ENCODE measurements at regions not wholly inside any gene's neighbourhood (a gene's known extent, or its start where the extent isn't known, plus 50 kb on each side); places are given as distances from the start of the nearest gene placed in this dataset.

DNA sequence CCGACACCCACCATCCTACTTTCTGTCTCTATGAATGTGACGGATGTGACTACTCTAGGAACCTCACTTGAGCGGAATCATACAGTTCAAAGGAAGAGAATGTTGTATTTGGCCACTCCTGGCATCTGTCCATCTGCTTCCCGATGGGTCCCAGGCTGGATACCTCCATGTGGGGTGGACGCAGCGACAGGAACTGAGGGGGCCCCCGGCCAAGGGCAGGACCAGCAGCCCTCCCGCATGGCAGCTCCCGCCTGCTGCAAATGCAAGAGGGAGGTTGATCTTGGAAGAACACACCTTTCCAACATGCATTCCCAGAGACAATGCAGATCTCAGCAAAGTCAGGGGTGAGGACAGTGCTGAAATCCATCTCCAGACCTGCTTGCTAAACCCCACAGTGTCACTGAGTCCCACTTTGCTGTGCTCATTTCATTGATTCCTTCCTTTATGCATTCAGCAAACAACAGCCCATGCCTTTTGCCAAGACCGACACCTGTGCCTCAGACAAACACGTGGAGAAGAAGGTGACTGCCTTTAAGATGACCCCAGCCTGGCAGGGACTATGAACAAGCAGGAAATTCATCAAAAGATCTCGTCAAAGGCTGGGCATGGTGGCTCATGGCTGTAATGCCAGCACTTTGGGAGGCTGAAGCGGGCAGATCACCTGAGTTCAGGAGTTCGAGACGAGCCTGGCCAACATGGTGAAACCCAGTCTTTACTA lies 246.2 kb downstream of the CTTN start:
- Histone ChIP-seq H3K27me3 (ENCODE audit: control insufficient read depth, insufficient read depth, low read length) (no peaks in the 10 kb centered on the region), H3K4me1 (ENCODE audit: control insufficient read depth, insufficient read depth, low read length) (no peaks in the 10 kb centered on the region), H3K9me3 (ENCODE audit: control insufficient read depth, low read depth, low read length) (no peaks in the 10 kb centered on the region), H3K36me3 (ENCODE audit: control insufficient read depth, insufficient read depth, low read length) (no peaks in the 10 kb centered on the region), H3K27ac (ENCODE audit: low read length) (no peak overlapping the region), H3K4me3 (ENCODE audit: low read length) (no peak overlapping the region)
- DNase-seq = no peak
- WGBS (ENCODE audit: insufficient coverage, low lambda C conversion rate) = 83% methylated on average over 1 of the region's 15 CpGs

DNA sequence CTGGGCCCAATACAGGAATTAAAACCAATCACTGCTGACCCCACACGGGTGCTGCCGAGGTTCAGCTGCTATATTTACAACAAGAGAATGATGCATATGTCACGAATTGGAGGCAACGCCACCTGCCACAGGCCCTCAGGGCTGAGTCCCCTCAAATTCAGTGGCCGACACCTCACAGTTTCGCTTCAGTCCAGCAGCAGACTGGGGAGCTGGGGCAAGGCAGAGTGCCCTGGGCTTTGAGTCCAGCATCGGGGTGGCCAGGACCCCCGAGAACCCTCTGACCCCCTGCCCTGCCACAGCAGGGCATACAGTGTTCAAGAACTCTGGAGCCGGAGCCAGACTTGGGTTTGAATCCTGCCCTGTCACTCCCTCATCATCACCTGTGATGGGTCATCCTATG lies 247.2 kb downstream of the CTTN start:
- no peaks in the 10 kb centered on the region for H3K4me1 ChIP-seq (ENCODE audit: control insufficient read depth, insufficient read depth, low read length)
- H3K27me3 ChIP-seq (ENCODE audit: control insufficient read depth, insufficient read depth, low read length) = no peaks in the 10 kb centered on the region

DNA sequence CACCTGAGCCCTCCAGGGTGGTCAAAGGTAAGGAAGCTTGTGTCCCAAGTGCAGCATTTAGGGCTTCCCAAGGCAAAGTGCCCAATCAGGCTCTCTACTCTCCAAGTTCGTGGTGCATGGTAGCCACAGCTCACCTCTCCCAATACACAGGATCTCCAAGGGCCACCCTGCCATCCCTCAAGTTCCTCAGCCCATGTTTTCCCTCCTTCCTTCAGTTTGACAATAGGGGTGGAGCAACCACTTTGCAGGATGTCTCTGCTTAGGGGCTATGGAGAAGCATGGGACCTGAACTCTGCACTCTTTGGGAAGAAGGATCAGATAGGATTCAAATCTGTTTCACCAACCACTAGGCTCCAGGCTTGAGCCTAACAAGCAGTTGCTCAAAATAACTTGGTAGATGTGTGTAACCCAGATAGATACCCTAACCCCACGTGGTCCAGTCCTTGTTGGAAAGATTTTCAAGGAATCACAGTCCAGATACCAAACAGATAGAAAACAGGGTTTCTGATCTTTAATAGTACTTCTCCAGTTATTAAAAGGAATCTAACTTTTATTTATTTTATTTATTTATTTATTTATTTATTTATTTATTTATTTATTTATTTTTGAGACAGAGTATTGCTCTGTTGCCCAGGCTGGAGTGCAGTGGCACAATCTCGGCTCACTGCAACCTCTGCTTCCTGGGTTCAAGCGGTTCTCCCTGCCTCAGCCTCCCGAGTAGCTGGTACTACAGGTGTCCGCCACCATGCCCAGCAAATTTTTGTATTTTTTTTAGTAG lies 248.1 kb downstream of the CTTN start:
- no peaks in the 10 kb centered on the region for H3K27me3 ChIP-seq (ENCODE audit: control insufficient read depth, insufficient read depth, low read length)
- H3K9me3 ChIP-seq (ENCODE audit: control insufficient read depth, low read depth, low read length) = no peaks in the 10 kb centered on the region
- DNase-seq = no peak
- no peak overlapping the region for H3K27ac ChIP-seq (ENCODE audit: low read length)
- H3K4me1 ChIP-seq (ENCODE audit: control insufficient read depth, insufficient read depth, low read length) = no peaks in the 10 kb centered on the region
- H3K4me3 ChIP-seq (ENCODE audit: low read length) = no peak overlapping the region
- 80% methylated on average over 2 of the region's 6 CpGs for WGBS (ENCODE audit: insufficient coverage, low lambda C conversion rate)
- no peaks in the 10 kb centered on the region for H3K36me3 ChIP-seq (ENCODE audit: control insufficient read depth, insufficient read depth, low read length)

More for the DNA sequence above, 247.2 kb downstream of the CTTN start:
- Histone ChIP-seq H3K27ac (ENCODE audit: low read length) (no peak overlapping the region), H3K36me3 (ENCODE audit: control insufficient read depth, insufficient read depth, low read length) (no peaks in the 10 kb centered on the region), H3K4me3 (ENCODE audit: low read length) (no peak overlapping the region), H3K9me3 (ENCODE audit: control insufficient read depth, low read depth, low read length) (no peaks in the 10 kb centered on the region)
- no peak for DNase-seq
- no CpG with 5 or more reads among the region's 9 CpGs for WGBS (ENCODE audit: insufficient coverage, low lambda C conversion rate)

DNA sequence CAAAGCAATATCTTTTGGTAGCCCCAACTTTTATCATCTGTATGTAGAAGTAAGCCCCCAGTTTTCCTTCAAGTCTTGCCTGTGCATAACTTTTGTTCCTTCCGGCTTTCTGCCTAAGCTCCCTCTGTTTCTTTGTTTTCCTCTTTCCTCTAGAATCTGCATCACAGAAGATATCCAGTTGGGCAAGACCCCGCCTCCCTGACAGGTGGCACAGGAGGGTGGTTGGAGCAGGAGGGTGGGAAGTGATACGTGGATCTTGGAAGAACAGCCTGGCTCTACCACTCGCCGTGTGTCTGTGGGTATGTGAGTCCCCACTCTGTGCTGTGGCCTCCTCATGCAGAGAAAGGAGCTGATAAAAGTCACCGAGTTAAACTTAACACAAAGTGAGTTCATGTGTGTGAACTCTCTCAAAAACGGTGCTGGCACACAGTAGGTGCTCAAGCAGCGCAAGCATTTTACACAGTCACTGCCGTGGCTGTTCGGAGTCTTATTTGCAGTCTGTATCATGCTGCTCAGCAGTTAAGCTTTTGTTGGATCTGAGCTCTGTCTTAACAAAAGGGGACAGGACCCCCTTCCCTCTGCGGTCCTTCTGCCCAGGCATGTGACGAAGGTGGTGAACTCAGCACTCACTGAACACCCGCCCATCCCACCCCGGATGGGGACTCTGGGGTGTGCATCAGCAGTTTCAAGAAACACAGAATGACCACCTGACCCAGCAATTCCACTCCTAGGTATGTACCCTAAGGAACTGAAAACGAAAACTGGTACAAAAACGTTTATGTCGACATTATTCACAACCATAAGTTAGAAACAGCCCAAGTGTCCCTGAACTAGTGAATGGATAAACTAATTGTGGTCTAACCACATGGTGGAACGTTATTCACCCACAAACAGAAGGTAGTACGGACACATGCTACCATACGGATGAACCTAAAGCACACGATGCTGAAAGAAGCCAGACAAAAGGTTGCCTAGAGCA lies 249.1 kb downstream of the CTTN start:
- H3K27me3 ChIP-seq (ENCODE audit: control insufficient read depth, insufficient read depth, low read length) = no peaks in the 10 kb centered on the region
- no peak overlapping the region for H3K4me3 ChIP-seq (ENCODE audit: low read length)
- H3K36me3 ChIP-seq (ENCODE audit: control insufficient read depth, insufficient read depth, low read length) = no peaks in the 10 kb centered on the region
- 74% methylated on average over 4 of the region's 21 CpGs for WGBS (ENCODE audit: insufficient coverage, low lambda C conversion rate)
- H3K4me1 ChIP-seq (ENCODE audit: control insufficient read depth, insufficient read depth, low read length) = no peaks in the 10 kb centered on the region
- no peak for DNase-seq
- no peak overlapping the region for H3K27ac ChIP-seq (ENCODE audit: low read length)
- no peaks in the 10 kb centered on the region for H3K9me3 ChIP-seq (ENCODE audit: control insufficient read depth, low read depth, low read length)

DNA sequence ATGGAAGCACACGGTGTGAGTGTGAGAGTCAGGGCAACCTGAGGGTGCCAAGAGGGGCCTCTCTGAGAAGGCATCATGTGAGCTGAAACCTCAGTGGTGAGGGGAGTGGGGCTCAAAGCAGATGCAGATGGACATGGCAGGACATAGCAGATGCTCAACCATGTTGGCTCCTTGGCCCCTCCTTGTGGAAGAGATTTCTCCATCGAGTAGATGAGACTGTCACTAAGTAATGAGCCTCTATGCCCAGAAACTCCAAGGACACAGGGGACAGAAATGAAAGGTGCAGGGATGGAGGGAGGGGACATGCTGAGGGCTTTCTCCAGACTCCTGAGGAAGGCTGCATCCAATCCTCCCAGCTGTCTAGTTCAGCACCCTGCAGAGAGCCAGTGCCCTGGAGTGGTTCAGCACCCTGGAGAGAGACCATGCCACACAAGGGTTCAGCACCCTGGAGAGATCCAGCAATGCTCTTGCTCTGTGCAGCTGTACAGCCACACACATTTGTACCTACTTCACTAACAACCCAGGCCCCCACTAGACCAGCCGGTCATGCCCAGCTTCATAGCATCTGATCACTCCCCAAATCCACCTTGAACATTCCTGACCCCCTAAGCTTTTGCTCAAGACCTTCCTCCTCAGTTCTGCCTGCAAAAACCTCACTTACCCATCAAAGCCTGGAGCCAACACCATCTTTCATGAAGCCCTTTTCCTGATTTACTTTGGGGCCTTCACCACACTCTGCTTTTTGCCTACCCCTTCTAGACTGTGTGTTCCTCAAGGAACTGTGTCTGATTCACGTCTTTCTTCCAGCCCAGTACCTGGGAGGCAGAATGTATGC lies 252.0 kb downstream of the CTTN start:
- no peak overlapping the region for H3K4me3 ChIP-seq (ENCODE audit: low read length)
- WGBS (ENCODE audit: insufficient coverage, low lambda C conversion rate) = no CpG with 5 or more reads among the region's 4 CpGs

DNA sequence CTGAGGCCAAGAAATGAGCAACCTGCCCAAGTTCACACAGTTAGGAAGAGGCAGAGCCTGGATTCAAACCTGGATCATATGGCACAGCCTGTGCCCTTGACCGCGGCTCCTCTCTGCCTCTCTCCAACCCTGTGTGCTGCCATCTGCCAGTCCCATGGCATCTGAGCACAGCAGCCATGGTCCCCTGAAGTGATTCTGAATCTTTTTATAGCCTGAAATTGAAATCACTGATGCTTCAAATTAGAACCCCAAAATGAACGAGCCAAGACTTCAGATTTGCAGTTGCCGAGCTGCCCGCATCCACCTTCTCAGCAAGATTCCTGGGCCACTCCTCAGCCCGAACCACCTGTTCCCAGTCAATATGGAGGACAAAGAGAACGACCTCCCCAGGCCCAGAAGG lies 252.7 kb downstream of the CTTN start:
- Histone ChIP-seq H3K36me3 (ENCODE audit: control insufficient read depth, insufficient read depth, low read length) (no peaks in the 10 kb centered on the region), H3K27me3 (ENCODE audit: control insufficient read depth, insufficient read depth, low read length) (no peaks in the 10 kb centered on the region), H3K4me3 (ENCODE audit: low read length) (no peak overlapping the region), H3K4me1 (ENCODE audit: control insufficient read depth, insufficient read depth, low read length) (no peaks in the 10 kb centered on the region), H3K9me3 (ENCODE audit: control insufficient read depth, low read depth, low read length) (no peaks in the 10 kb centered on the region), H3K27ac (ENCODE audit: low read length) (no peak overlapping the region)
- no peak for DNase-seq
- WGBS (ENCODE audit: insufficient coverage, low lambda C conversion rate) = no CpG with 5 or more reads among the region's 7 CpGs

More for the DNA sequence above, 252.0 kb downstream of the CTTN start:
- Histone ChIP-seq H3K36me3 (ENCODE audit: control insufficient read depth, insufficient read depth, low read length) (no peaks in the 10 kb centered on the region), H3K4me1 (ENCODE audit: control insufficient read depth, insufficient read depth, low read length) (no peaks in the 10 kb centered on the region), H3K27ac (ENCODE audit: low read length) (no peak overlapping the region), H3K9me3 (ENCODE audit: control insufficient read depth, low read depth, low read length) (no peaks in the 10 kb centered on the region), H3K27me3 (ENCODE audit: control insufficient read depth, insufficient read depth, low read length) (no peaks in the 10 kb centered on the region)
- DNase-seq = peak in 1 of 2 donors; percentile 57

DNA sequence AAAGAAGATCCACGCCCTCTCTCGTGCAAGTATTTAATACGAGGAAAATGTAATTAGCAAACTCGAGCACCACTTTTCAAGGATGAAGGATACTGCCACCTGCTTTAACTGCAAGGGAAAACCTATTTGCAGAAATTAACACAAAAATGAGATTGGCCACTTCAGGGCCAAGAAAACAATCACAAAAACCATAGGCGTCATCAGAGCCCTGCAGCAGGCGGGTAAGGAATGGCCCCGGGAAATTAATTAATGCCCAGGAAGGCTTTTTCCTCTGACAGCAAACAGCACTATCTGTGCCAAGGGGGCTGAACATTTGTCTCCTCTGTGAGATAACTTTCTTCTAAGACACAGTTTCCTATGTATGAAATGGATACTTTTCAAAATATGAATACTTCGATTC lies 255.7 kb downstream of the CTTN start:
- Histone ChIP-seq H3K27me3 (ENCODE audit: control insufficient read depth, insufficient read depth, low read length) (no peaks in the 10 kb centered on the region), H3K36me3 (ENCODE audit: control insufficient read depth, insufficient read depth, low read length) (no peaks in the 10 kb centered on the region), H3K9me3 (ENCODE audit: control insufficient read depth, low read depth, low read length) (no peaks in the 10 kb centered on the region), H3K4me1 (ENCODE audit: control insufficient read depth, insufficient read depth, low read length) (no peaks in the 10 kb centered on the region), H3K4me3 (ENCODE audit: low read length) (no peak overlapping the region), H3K27ac (ENCODE audit: low read length) (no peak overlapping the region)
- no peak for DNase-seq
- WGBS (ENCODE audit: insufficient coverage, low lambda C conversion rate) = 81% methylated on average over 3 of the region's 8 CpGs

DNA sequence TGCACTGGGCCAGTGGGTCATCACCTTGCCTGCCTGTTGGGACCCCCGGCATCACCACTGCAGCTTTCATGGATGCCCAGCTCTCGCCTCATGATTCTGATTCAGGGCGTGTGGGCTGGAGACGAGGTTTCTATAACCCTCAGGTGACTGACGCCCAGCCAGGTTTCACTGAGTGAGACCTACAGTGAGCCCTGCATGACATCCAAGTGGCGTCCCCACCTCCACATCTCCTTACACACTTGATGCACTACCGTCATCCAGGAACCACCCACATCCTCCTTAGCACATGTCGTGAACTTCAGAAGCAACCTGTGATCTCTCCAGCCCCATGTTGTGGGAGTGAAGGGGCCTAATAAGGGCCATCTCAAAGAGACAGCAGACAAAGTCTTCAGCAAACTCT lies 257.5 kb downstream of the CTTN start:
- no peaks in the 10 kb centered on the region for H3K27me3 ChIP-seq (ENCODE audit: control insufficient read depth, insufficient read depth, low read length)
- no peak for DNase-seq
- H3K4me1 ChIP-seq (ENCODE audit: control insufficient read depth, insufficient read depth, low read length) = no peaks in the 10 kb centered on the region
- no peak overlapping the region for H3K27ac ChIP-seq (ENCODE audit: low read length)
- H3K4me3 ChIP-seq (ENCODE audit: low read length) = no peak overlapping the region
- no peaks in the 10 kb centered on the region for H3K9me3 ChIP-seq (ENCODE audit: control insufficient read depth, low read depth, low read length)
- H3K36me3 ChIP-seq (ENCODE audit: control insufficient read depth, insufficient read depth, low read length) = peaks cover 5% of the 10 kb centered on the region
- WGBS (ENCODE audit: insufficient coverage, low lambda C conversion rate) = no CpG with 5 or more reads among the region's 8 CpGs

DNA sequence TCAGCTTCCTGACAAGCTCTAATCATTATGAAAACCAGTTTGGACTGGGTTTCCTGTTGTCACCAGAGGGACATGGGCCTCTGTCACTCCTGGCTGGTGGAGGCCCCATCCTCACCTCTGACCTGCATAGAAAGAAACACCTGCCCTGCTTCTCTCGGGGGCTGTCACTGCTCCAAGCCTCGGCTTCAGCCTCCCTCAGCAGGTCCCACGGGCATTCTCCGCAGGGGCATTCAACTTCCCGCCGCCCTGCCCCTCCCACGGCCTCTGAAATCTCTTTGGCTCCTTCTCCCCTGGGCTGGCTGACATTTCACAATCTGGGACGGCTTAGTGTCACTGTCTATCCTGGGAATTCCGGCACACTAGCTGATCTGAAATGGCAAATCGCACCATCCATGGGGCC lies 257.9 kb downstream of the CTTN start:
- Histone ChIP-seq H3K4me1 (ENCODE audit: control insufficient read depth, insufficient read depth, low read length) (no peaks in the 10 kb centered on the region), H3K4me3 (ENCODE audit: low read length) (no peak overlapping the region)
- no CpG with 5 or more reads among the region's 10 CpGs for WGBS (ENCODE audit: insufficient coverage, low lambda C conversion rate)

More for the DNA sequence above, 257.9 kb downstream of the CTTN start:
- Histone ChIP-seq H3K27ac (ENCODE audit: low read length) (no peak overlapping the region), H3K9me3 (ENCODE audit: control insufficient read depth, low read depth, low read length) (no peaks in the 10 kb centered on the region), H3K27me3 (ENCODE audit: control insufficient read depth, insufficient read depth, low read length) (no peaks in the 10 kb centered on the region), H3K36me3 (ENCODE audit: control insufficient read depth, insufficient read depth, low read length) (peaks cover 5% of the 10 kb centered on the region)
- DNase-seq = no peak
